AG04449 (cell line): ENCODE measurements at regions not wholly inside any gene's neighbourhood (a gene's known extent, or its start where the extent isn't known, plus 50 kb on each side); places are given as distances from the start of the nearest gene placed in this dataset.

Experiments
- CTCF ChIA-PET: fragments of 350-600 bp; formaldehyde crosslinking; extraction: SDS; loops from one replicate; lab custom pipeline; 2021; ENCODE audit warnings: antibody characterized with exemption; lab: Yijun Ruan, JAX
- POLR2A ChIA-PET: fragments of 400-600, 350-600 bp; formaldehyde crosslinking; extraction: SDS; loops from one replicate; lab custom pipeline; 2020; ENCODE audit warnings: antibody characterized with exemption, inconsistent platforms; lab: Yijun Ruan, JAX
- DNase-seq: peaks from one replicate; pipeline ENCODE4 v3.0.0-alpha.2; 2010; ENCODE audit warnings: low read depth, low spot score
- H3K4me3 ChIP-seq: 2 replicates; pipeline ENCODE4 v1.5.1; 2011; ENCODE audit warnings: low read depth, mild to moderate bottlenecking, control low read depth, low read length
- TF ChIP-seq, protein P1 (sequence below): IDR thresholded peaks from one replicate; pipeline ENCODE4 v1.5.1; 2011; ENCODE audit warnings: mild to moderate bottlenecking, moderate library complexity, low read length, control low read depth, inconsistent platforms; ENCODE audit not compliant: insufficient read depth; ENCODE audit errors: missing control alignments

DNA sequence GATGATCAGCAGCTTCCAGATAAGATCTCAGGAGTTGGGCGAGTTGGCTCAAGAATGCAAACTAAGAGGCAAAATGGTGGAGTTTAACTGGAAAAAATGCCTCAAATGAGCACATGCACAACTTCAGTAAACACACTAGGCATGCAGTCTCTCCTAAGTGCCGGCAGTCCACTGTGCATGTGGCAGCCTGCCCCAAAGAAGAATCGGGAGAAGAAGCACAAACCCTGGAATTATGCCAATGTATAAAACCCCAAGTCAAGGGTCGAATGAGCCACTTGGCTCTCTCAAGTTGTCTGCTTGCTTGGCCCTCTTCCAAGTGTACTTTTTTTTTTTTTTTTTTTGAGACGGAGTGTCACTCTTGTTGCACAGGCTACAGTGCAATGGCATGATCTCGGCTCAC is 53.3 kb upstream of the SLITRK1 start:
- TF ChIP-seq, protein P1, sequence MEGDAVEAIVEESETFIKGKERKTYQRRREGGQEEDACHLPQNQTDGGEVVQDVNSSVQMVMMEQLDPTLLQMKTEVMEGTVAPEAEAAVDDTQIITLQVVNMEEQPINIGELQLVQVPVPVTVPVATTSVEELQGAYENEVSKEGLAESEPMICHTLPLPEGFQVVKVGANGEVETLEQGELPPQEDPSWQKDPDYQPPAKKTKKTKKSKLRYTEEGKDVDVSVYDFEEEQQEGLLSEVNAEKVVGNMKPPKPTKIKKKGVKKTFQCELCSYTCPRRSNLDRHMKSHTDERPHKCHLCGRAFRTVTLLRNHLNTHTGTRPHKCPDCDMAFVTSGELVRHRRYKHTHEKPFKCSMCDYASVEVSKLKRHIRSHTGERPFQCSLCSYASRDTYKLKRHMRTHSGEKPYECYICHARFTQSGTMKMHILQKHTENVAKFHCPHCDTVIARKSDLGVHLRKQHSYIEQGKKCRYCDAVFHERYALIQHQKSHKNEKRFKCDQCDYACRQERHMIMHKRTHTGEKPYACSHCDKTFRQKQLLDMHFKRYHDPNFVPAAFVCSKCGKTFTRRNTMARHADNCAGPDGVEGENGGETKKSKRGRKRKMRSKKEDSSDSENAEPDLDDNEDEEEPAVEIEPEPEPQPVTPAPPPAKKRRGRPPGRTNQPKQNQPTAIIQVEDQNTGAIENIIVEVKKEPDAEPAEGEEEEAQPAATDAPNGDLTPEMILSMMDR = no peak
- H3K4me3 ChIP-seq = no peak overlapping the region
- DNase-seq = no peak
- CTCF ChIA-PET = no interaction called here
- POLR2A ChIA-PET = no interaction called here
